ENCODE measurements at regions not wholly inside any gene's neighbourhood (a gene's known extent, or its start where the extent isn't known, plus 50 kb on each side); places are given as distances from the start of the nearest gene placed in this dataset.

DNA sequence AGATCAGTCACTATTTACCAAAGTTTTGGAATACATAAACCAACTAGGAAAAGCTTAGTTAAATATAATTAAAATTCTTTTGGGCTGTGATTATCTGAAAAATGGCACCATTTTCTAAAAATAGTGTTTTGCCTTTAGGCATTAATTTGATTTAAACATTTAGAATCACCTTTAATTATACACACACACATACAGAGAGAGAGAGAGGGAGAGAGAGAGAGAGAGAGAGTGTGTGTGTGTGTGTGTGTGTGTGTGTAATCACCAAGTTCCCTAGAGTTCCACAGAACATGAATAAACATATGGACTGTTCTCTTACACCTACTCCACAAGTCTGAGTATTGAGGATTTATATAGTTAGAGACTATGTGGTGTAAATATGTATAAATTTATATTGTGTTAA is 141.2 kb upstream of the ATXN1 start:
- TF ChIP-seq, protein P1, sequence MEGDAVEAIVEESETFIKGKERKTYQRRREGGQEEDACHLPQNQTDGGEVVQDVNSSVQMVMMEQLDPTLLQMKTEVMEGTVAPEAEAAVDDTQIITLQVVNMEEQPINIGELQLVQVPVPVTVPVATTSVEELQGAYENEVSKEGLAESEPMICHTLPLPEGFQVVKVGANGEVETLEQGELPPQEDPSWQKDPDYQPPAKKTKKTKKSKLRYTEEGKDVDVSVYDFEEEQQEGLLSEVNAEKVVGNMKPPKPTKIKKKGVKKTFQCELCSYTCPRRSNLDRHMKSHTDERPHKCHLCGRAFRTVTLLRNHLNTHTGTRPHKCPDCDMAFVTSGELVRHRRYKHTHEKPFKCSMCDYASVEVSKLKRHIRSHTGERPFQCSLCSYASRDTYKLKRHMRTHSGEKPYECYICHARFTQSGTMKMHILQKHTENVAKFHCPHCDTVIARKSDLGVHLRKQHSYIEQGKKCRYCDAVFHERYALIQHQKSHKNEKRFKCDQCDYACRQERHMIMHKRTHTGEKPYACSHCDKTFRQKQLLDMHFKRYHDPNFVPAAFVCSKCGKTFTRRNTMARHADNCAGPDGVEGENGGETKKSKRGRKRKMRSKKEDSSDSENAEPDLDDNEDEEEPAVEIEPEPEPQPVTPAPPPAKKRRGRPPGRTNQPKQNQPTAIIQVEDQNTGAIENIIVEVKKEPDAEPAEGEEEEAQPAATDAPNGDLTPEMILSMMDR (IDR thresholded peaks at IDR 0.05; ENCODE audit: extremely low read depth in 1 of 2, insufficient read depth in 1 of 2, low read depth in 1 of 2, low read length in 2 of 2): no peak
- TF ChIP-seq POLR2A (IDR thresholded peaks at IDR 0.05; ENCODE audit: low read depth, low read length) (no peak), EZH2 (IDR thresholded peaks at IDR 0.05; ENCODE audit: borderline replicate concordance, low read depth, low read length, severe bottlenecking) (no peak), POLR2AphosphoS5 (IDR thresholded peaks at IDR 0.05; ENCODE audit: insufficient read depth, low read depth, low read length) (no peak), GATA2 (IDR thresholded peaks at IDR 0.05; ENCODE audit: insufficient read depth, insufficient read length, low read depth, low read length) (no peak), MYC (IDR thresholded peaks at IDR 0.05; ENCODE audit: low read depth, low read length) (no peak), JUN (IDR thresholded peaks at IDR 0.05; ENCODE audit: borderline replicate concordance, insufficient read depth, insufficient read length, low read depth) (no peak), FOS (IDR thresholded peaks at IDR 0.05; ENCODE audit: borderline replicate concordance, insufficient read depth, low read length) (no peak)
- TF ChIP-seq, protein P2, sequence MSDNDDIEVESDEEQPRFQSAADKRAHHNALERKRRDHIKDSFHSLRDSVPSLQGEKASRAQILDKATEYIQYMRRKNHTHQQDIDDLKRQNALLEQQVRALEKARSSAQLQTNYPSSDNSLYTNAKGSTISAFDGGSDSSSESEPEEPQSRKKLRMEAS (IDR thresholded peaks at IDR 0.05; ENCODE audit: insufficient read depth, insufficient read length): no peak

All from endothelial cell of umbilical vein (primary cell).